Subcutaneous abdominal adipose tissue (tissue), 5 donors: ENCODE measurements at regions not wholly inside any gene's neighbourhood (a gene's known extent, or its start where the extent isn't known, plus 50 kb on each side); places are given as distances from the start of the nearest gene placed in this dataset.

Experiments used
- H3K27ac ChIP-seq: one replicate; pipeline ENCODE4 v1.7.0; 2013; ENCODE audit warnings: low read depth, mild to moderate bottlenecking, inconsistent platforms, low read length, moderate library complexity
- H3K27me3 ChIP-seq, 5 donors: one replicate each; pipeline ENCODE4 v1.7.0; 2013; ENCODE audit warnings: low read length in 5 of 5, inconsistent platforms in 1 of 5; ENCODE audit not compliant: control insufficient read depth in 5 of 5, insufficient read depth in 4 of 5
- H3K36me3 ChIP-seq, 5 donors: one replicate each; pipeline ENCODE4 v1.7.0; 2013; ENCODE audit warnings: low read length in 5 of 5; ENCODE audit not compliant: control insufficient read depth in 5 of 5, insufficient read depth in 5 of 5
- H3K4me1 ChIP-seq, 5 donors: one replicate each; pipeline ENCODE4 v1.7.0; 2013; ENCODE audit warnings: low read length in 5 of 5, mild to moderate bottlenecking in 3 of 5, moderate library complexity in 1 of 5; ENCODE audit not compliant: control insufficient read depth in 5 of 5, insufficient read depth in 5 of 5
- H3K4me3 ChIP-seq, 5 donors: one replicate each; pipeline ENCODE4 v1.7.0; 2013; ENCODE audit warnings: low read length in 5 of 5, low read depth in 1 of 5
- H3K9ac ChIP-seq, 5 donors: one replicate each; pipeline ENCODE4 v1.7.0; 2013; ENCODE audit warnings: low read length in 5 of 5, mild to moderate bottlenecking in 4 of 5, moderate library complexity in 3 of 5
- H3K9me3 ChIP-seq, 5 donors: one replicate each; pipeline ENCODE4 v1.7.0; 2013; ENCODE audit warnings: low read length in 5 of 5; ENCODE audit not compliant: control insufficient read depth in 5 of 5
- donor health status: healthy.
- donor health status: healthy.
- donor health status: healthy.
- donor health status: healthy.
- donor health status: healthy.

DNA sequence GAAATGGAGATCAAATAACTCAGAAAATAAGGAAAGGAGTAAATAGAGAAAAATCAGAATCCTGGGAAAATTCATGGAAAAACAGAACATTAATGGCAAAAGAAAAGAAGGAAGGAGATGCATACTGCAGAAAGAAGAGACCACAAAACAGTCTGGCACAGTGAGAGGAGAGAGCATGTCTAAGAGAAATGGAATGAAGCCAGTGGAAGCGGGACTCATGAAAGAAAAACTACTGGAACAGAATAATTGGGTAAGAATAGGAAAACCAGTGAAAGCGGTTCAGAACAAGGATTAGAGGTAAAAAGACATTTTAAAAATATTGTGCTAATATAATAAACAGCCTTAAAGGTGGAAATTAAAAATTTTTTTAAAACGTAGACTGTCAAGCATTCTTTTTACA, 93.6 kb upstream of the GREM2 start:
- H3K27ac ChIP-seq = no peak overlapping the region
- no peaks in the 10 kb centered on the region for H3K9me3 ChIP-seq
- H3K36me3 ChIP-seq = no peaks in the 10 kb centered on the region
- H3K4me3 ChIP-seq = no peak overlapping the region
- peaks cover 0 to 24% (median 13%) of the 10 kb centered on the region in 5 donors for H3K4me1 ChIP-seq
- H3K27me3 ChIP-seq = no peaks in the 10 kb centered on the region
- H3K9ac ChIP-seq = no peak overlapping the region

DNA sequence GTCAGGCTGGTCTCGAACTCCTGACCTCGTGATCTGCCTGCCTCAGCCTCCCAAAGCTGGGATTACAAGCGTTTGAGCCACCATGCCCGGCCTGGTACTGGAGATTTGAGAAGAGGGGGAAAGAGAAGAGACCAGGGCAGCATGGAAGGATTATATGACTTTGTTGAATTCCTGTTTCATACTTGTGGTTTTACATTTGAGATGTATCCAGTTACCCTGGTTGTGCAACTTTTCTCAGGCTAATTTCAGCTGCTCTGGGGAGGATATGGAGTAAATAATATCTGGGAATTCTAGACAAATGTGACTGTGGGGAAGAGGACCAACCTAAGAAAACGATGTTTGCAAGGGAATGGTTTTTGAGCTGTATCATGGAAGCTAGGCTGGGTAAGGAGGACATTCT, 89.5 kb upstream of the GREM2 start:
- no peaks in the 10 kb centered on the region for H3K36me3 ChIP-seq
- no peak overlapping the region for H3K9ac ChIP-seq
- H3K4me1 ChIP-seq = peaks cover 0 to 27% (median 12%) of the 10 kb centered on the region in 5 donors
- H3K27ac ChIP-seq = no peak overlapping the region
- no peaks in the 10 kb centered on the region for H3K9me3 ChIP-seq
- H3K27me3 ChIP-seq = no peaks in the 10 kb centered on the region
- no peak overlapping the region for H3K4me3 ChIP-seq

- no peak overlapping the region for H3K9ac ChIP-seq
- no peak overlapping the region for H3K4me3 ChIP-seq
- no peak overlapping the region for H3K27ac ChIP-seq
- H3K4me1 ChIP-seq = peaks cover 0 to 7% (median 0%) of the 10 kb centered on the region in 5 donors
- H3K27me3 ChIP-seq = no peaks in the 10 kb centered on the region
- H3K36me3 ChIP-seq = no peaks in the 10 kb centered on the region
- no peaks in the 10 kb centered on the region for H3K9me3 ChIP-seq
Measured at GRCh38 chr1:240695416-240695815, 83.5 kb upstream of the GREM2 start.

DNA sequence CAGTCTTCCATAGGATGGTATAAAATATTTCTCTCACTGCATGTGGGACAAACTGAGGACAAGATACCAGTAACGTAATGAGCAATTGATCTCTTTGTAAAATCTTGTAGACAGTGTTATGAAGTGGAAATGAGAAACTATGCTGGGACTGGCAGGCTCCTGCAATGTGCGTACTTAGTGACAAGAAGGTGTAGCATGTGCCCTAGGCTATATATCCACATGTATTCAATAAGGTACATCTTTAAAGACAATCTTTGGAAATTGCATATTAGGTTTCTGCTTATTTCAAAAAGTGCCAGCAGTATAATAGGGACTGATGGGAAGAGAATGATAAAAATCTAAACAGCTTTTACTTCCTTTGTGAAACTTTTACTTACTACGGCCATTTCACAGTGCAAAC, 81.9 kb upstream of the GREM2 start:
- Histone ChIP-seq H3K36me3 (no peaks in the 10 kb centered on the region), H3K4me1 (peaks cover 0 to 3% (median 0%) of the 10 kb centered on the region in 5 donors), H3K27ac (no peak overlapping the region), H3K27me3 (no peaks in the 10 kb centered on the region), H3K9ac (no peak overlapping the region), H3K9me3 (no peaks in the 10 kb centered on the region), H3K4me3 (no peak overlapping the region)

DNA sequence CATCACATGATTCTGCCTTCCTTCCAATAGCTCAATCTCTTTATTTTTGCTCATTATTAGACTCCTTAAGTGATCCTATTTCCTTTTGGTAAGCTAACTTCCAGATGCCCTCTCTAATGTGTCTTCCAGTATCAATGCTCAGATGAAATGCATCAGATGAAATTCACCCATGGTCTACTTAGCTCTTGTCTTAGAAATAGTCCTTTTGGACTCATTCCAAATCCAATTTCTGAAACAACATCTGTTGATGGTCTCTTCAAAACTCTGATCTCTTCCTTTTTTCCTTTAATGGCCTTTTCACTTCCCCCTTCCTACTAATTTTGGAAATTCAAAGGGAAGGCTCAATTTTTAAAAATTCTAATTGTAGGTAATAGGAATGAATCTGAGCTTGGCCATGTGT, 81.1 kb upstream of the GREM2 start:
- peaks cover 0 to 3% (median 0%) of the 10 kb centered on the region in 5 donors for H3K4me1 ChIP-seq
- H3K4me3 ChIP-seq = no peak overlapping the region
- H3K27ac ChIP-seq = no peak overlapping the region
- no peaks in the 10 kb centered on the region for H3K27me3 ChIP-seq
- H3K9me3 ChIP-seq = no peaks in the 10 kb centered on the region
- H3K9ac ChIP-seq = no peak overlapping the region
- no peaks in the 10 kb centered on the region for H3K36me3 ChIP-seq

DNA sequence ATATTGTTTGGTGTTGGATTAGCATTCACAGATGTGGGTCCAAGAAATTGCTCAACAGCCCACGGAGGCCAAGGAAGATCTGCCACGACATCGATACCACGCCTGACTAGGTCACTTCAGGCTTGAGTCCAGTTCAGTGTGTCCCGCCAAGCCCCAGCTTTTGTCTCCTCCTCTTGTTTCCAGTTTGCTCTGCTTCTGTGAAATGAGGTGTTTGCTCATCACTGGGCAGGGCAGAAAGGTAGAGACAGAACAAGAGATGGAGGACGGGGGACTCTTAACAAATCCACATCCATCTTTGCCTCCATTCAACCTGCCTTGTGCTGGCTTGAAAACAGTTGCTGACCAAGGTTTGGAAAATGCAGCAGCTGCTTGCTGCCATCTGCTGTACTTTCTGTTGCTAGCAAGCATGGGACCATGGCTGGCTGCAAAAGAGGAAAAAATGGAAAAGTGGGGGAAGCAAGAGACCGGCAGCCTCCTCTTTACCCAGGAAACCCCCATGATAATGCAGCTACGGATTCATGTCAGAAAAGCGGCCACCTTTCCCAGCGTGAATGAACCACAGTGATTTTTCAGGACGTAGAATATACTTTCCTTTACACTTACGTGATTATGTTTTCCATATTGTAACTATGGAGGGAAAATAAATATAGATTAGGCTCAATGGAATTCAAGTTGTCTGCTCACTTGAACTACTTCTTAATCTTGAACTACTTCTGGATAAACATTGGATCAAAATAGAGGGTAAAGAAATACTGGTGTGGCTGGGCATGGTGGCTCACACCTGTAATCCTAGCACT, 80.2 kb upstream of the GREM2 start:
- H3K36me3 ChIP-seq = no peaks in the 10 kb centered on the region
- peaks cover 0 to 3% (median 0%) of the 10 kb centered on the region in 5 donors for H3K4me1 ChIP-seq
- H3K9me3 ChIP-seq = no peaks in the 10 kb centered on the region
- H3K4me3 ChIP-seq = peak overlapping the region in 1 of 5 donors; percentile 2
- no peaks in the 10 kb centered on the region for H3K27me3 ChIP-seq
- no peak overlapping the region for H3K9ac ChIP-seq
- H3K27ac ChIP-seq = no peak overlapping the region

- no peaks in the 10 kb centered on the region for H3K27me3 ChIP-seq
- no peak overlapping the region for H3K27ac ChIP-seq
- H3K4me3 ChIP-seq = no peak overlapping the region
- H3K9ac ChIP-seq = no peak overlapping the region
- H3K36me3 ChIP-seq = no peaks in the 10 kb centered on the region
- H3K9me3 ChIP-seq = no peaks in the 10 kb centered on the region
- peaks cover 0 to 3% (median 0%) of the 10 kb centered on the region in 5 donors for H3K4me1 ChIP-seq
Measured at GRCh38 chr1:240691501-240691900, 79.5 kb upstream of the GREM2 start.

DNA sequence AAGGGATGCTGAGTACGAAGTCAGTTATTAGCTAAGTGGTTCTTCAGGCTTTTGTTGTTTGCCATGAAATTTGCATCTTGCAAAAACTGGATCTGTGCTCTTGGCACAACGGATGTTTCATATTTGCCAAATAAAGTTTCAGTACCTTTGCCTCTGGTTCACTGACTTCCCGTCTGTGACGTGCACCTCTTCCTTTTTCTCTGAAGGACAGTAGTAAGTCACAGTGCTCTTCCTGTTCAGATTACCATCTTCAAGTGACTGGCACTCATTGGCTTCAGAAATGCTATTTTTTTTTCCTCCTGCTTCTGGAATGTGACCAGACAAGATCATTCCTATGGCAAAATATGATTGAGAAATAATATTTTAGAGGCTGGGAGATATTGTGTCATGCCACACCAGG, 75.9 kb upstream of the GREM2 start:
- H3K4me3 ChIP-seq = no peak overlapping the region
- H3K9me3 ChIP-seq = no peaks in the 10 kb centered on the region
- peaks cover 0 to 3% (median 0%) of the 10 kb centered on the region in 5 donors for H3K4me1 ChIP-seq
- H3K27ac ChIP-seq = no peak overlapping the region
- H3K27me3 ChIP-seq = no peaks in the 10 kb centered on the region
- no peaks in the 10 kb centered on the region for H3K36me3 ChIP-seq
- no peak overlapping the region for H3K9ac ChIP-seq

DNA sequence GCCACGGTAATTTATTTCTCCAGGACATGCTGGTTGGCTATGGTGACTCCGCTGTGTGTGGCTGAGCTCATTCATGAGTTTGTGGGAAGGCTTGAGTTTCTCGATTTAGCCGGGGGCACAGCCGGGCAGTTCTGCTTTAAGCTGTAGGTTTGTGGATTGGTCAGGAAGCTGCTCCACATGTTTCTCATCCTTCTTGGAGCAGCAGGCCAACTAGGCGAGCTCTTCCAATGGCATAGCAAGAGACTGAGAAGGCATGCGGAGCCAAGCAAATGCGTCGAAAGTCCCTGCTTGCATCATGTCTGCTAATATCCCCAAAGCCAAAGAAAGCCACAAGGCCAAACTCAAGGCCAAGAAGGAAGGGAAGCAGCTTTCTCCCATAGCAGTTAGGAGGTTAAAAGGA, 71.6 kb upstream of the GREM2 start:
- Histone ChIP-seq H3K4me3 (no peak overlapping the region), H3K27ac (no peak overlapping the region), H3K9me3 (no peaks in the 10 kb centered on the region), H3K9ac (no peak overlapping the region), H3K36me3 (no peaks in the 10 kb centered on the region), H3K27me3 (no peaks in the 10 kb centered on the region), H3K4me1 (no peaks in the 10 kb centered on the region)

DNA sequence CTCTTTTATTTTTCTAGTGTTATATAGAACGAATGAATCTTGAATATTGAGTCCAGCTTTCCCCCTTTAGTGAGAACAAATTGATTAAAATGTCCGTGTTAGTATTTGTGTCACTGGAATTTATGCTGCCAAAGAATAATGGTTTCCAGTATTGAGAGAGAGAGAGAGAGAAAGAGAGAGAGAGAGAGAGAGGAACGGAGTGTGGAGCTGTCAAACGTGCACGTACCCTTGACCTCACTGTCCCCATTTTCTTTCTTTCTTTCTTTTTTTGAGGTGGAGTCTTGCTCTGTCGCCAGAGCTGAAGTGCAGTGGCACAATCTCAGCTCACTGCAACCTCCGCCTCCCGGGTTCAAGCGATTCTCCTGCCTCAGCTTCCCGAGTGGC, 70.9 kb upstream of the GREM2 start:
- Histone ChIP-seq H3K36me3 (no peaks in the 10 kb centered on the region), H3K27me3 (no peaks in the 10 kb centered on the region), H3K9me3 (no peaks in the 10 kb centered on the region), H3K4me1 (no peaks in the 10 kb centered on the region), H3K4me3 (no peak overlapping the region), H3K27ac (no peak overlapping the region), H3K9ac (no peak overlapping the region)
